Activated CD8-positive, alpha-beta T cell treated with anti-CD3 and anti-CD28 coated beads for 36 hours (primary cell): ENCODE measurements at regions not wholly inside any gene's neighbourhood (a gene's known extent, or its start where the extent isn't known, plus 50 kb on each side); places are given as distances from the start of the nearest gene placed in this dataset.

ENCODE experiments used
- ATAC-seq: fragments of 200-7000 bp; cut with Tn5 transposase; one replicate; pipeline ENCODE4 v1.10.0; 2021; ENCODE audit warnings: mild to moderate bottlenecking, moderate library complexity
- CTCF ChIA-PET: fragments of 350-600 bp; sonication (Branson Sonifier 250); formaldehyde crosslinking; loops from one replicate; lab custom pipeline; 2021; ENCODE audit warnings: antibody characterized with exemption; lab: Charles Lee
- POLR2A ChIA-PET: fragments of 350-600 bp; sonication (Branson Sonifier 250); formaldehyde crosslinking; loops from one replicate; lab custom pipeline; 2021; ENCODE audit warnings: antibody characterized with exemption; lab: Charles Lee
- DNase-seq: peaks from one replicate; pipeline ENCODE4 v3.0.0-alpha.2; 2020
- H3K27ac Mint-ChIP-seq: one replicate; pipeline ENCODE4 v1.8.0; 2021; ENCODE audit warnings: mild to moderate bottlenecking, mixed read lengths
- H3K27me3 Mint-ChIP-seq: one replicate; pipeline ENCODE4 v1.8.0; 2021; ENCODE audit warnings: mixed read lengths
- H3K36me3 Mint-ChIP-seq: one replicate; pipeline ENCODE4 v1.8.0; 2021; ENCODE audit warnings: low read depth, mixed read lengths
- H3K4me1 Mint-ChIP-seq: one replicate; pipeline ENCODE4 v1.8.0; 2021; ENCODE audit warnings: low read depth, mixed read lengths
- H3K4me3 Mint-ChIP-seq: one replicate; pipeline ENCODE4 v1.8.0; 2021; ENCODE audit warnings: mild to moderate bottlenecking, moderate library complexity, mixed read lengths
- H3K9me3 Mint-ChIP-seq: one replicate; pipeline ENCODE4 v1.8.0; 2021; ENCODE audit warnings: mixed read lengths
- CTCF ChIP-seq: fragments of 200-600 bp; IDR thresholded peaks from one replicate; pipeline ENCODE4 v1.8.0; 2022; ENCODE audit warnings: antibody characterized with exemption, mild to moderate bottlenecking
- intact Hi-C: fragments of 100-400 bp; cut with micrococcal nuclease; formaldehyde crosslinking; loops from one replicate; pipeline ENCODE4 v1.10.0; 2022

- intact Hi-C loops = no loop called here
- no peaks in the 10 kb centered on the region for H3K9me3 Mint-ChIP-seq
- POLR2A ChIA-PET = no interaction called here
- no peak overlapping the region for H3K27ac Mint-ChIP-seq
- H3K27me3 Mint-ChIP-seq = no peaks in the 10 kb centered on the region
- CTCF ChIA-PET = no interaction called here
- ATAC-seq = no peak
- no peak for DNase-seq
- no peaks in the 10 kb centered on the region for H3K36me3 Mint-ChIP-seq
- TF ChIP-seq CTCF = no peak
- no peak overlapping the region for H3K4me3 Mint-ChIP-seq
- H3K4me1 Mint-ChIP-seq = no peaks in the 10 kb centered on the region
These were observed 2170.5 kb upstream of the PIK3C3 start for GRCh38 chr18:39784541-39784940.

GRCh38 chr18:39781565-39781964 lies 2173.5 kb upstream of the PIK3C3 start:
- ChIA-PET POLR2A (no interaction called here), CTCF (no interaction called here)
- no peaks in the 10 kb centered on the region for H3K9me3 Mint-ChIP-seq
- H3K4me3 Mint-ChIP-seq = no peak overlapping the region
- no peak overlapping the region for H3K27ac Mint-ChIP-seq
- no peaks in the 10 kb centered on the region for H3K27me3 Mint-ChIP-seq
- no peaks in the 10 kb centered on the region for H3K4me1 Mint-ChIP-seq
- intact Hi-C loops = no loop called here
- no peak for DNase-seq
- no peaks in the 10 kb centered on the region for H3K36me3 Mint-ChIP-seq
- TF ChIP-seq CTCF = no peak
- no peak for ATAC-seq

GRCh38 chr18:39780774-39781173 lies 2174.3 kb upstream of the PIK3C3 start:
- ChIA-PET CTCF (no interaction called here), POLR2A (no interaction called here)
- Mint-ChIP-seq H3K4me1 (no peaks in the 10 kb centered on the region), H3K4me3 (no peak overlapping the region), H3K27me3 (no peaks in the 10 kb centered on the region), H3K9me3 (no peaks in the 10 kb centered on the region), H3K27ac (no peak overlapping the region), H3K36me3 (no peaks in the 10 kb centered on the region)
- intact Hi-C loops = no loop called here
- no peak for ATAC-seq
- no peak for TF ChIP-seq CTCF
- no peak for DNase-seq

GRCh38 chr18:39779926-39780325 lies 2175.1 kb upstream of the PIK3C3 start:
- CTCF ChIA-PET = no interaction called here
- ATAC-seq (no peak), DNase-seq (no peak)
- Mint-ChIP-seq H3K27ac (no peak overlapping the region), H3K4me3 (no peak overlapping the region), H3K36me3 (no peaks in the 10 kb centered on the region), H3K9me3 (no peaks in the 10 kb centered on the region), H3K27me3 (no peaks in the 10 kb centered on the region), H3K4me1 (no peaks in the 10 kb centered on the region)
- intact Hi-C loops = no loop called here
- POLR2A ChIA-PET = no interaction called here
- no peak for TF ChIP-seq CTCF

GRCh38 chr18:39776766-39777165 lies 2178.3 kb upstream of the PIK3C3 start:
- ATAC-seq (no peak), DNase-seq (no peak)
- intact Hi-C loops = no loop called here
- Mint-ChIP-seq H3K9me3 (no peaks in the 10 kb centered on the region), H3K4me3 (no peak overlapping the region), H3K36me3 (no peaks in the 10 kb centered on the region), H3K27me3 (no peaks in the 10 kb centered on the region), H3K27ac (no peak overlapping the region), H3K4me1 (no peaks in the 10 kb centered on the region)
- ChIA-PET CTCF (no interaction called here), POLR2A (no interaction called here)
- no peak for TF ChIP-seq CTCF
